HL-60 (cell line): ENCODE measurements at regions not wholly inside any gene's neighbourhood (a gene's known extent, or its start where the extent isn't known, plus 50 kb on each side); places are given as distances from the start of the nearest gene placed in this dataset.

Source experiments
- DNase-seq, 2 experiments: peaks; one replicate each; pipeline ENCODE4 v3.0.0-alpha.2; 2010 to 2020; ENCODE audit warnings: low read depth in 1 of 2, low spot score in 1 of 2
- H3K27ac ChIP-seq: fragments of 250-450 bp; sonication (Bioruptor Pico); replicated peaks from 2 replicates; pipeline ENCODE4 v1.5.1; 2020; ENCODE audit warnings: mild to moderate bottlenecking, moderate library complexity
- H3K27me3 ChIP-seq: fragments of 250-450 bp; sonication (Bioruptor Pico); 2 replicates; pipeline ENCODE4 v1.5.1; 2021; ENCODE audit warnings: mild to moderate bottlenecking, moderate library complexity; ENCODE audit not compliant: insufficient read depth, poor library complexity, severe bottlenecking
- H3K4me3 ChIP-seq: replicated peaks from 2 replicates; pipeline ENCODE4 v1.5.1; 2011; ENCODE audit warnings: mild to moderate bottlenecking, control low read depth, low read length; ENCODE audit not compliant: insufficient read depth
- CTCF ChIP-seq: IDR thresholded peaks from one replicate; pipeline ENCODE4 v1.5.1; 2011; ENCODE audit warnings: low read length, control low read depth, inconsistent platforms; ENCODE audit not compliant: insufficient read depth
- GABPA ChIP-seq: IDR thresholded peaks from 2 replicates; pipeline ENCODE4 v1.6.1; 2012; ENCODE audit warnings: low read depth
- POLR2AphosphoS5 ChIP-seq: IDR thresholded peaks from 2 replicates; pipeline ENCODE4 v1.6.1; 2012; ENCODE audit warnings: low read depth
- REST ChIP-seq: IDR thresholded peaks from 2 replicates; pipeline ENCODE4 v1.6.1; 2012; ENCODE audit warnings: low read depth; ENCODE audit not compliant: insufficient replicate concordance
- SPI1 ChIP-seq: IDR thresholded peaks from 2 replicates; pipeline ENCODE4 v1.6.1; 2012; ENCODE audit warnings: low read depth, mild to moderate bottlenecking, borderline replicate concordance

GRCh38 chr5:43973318-43973717 lies 370.3 kb downstream of the NNT start:
- Histone ChIP-seq H3K27ac (no peak overlapping the region), H3K27me3 (no peaks in the 10 kb centered on the region), H3K4me3 (no peak overlapping the region)
- TF ChIP-seq SPI1 = no peak
- TF ChIP-seq REST = no peak
- TF ChIP-seq CTCF = no peak
- TF ChIP-seq GABPA = no peak
- TF ChIP-seq POLR2AphosphoS5 = no peak
- DNase-seq = peak in 1 of 2 experiments; percentile 35

GRCh38 chr5:43967165-43967564 lies 364.2 kb downstream of the NNT start:
- no peak overlapping the region for H3K4me3 ChIP-seq
- H3K27ac ChIP-seq = no peak overlapping the region
- DNase-seq = no peak
- H3K27me3 ChIP-seq = no peaks in the 10 kb centered on the region
- TF ChIP-seq GABPA (no peak), POLR2AphosphoS5 (no peak)

- no peak for DNase-seq
- H3K27ac ChIP-seq = no peak overlapping the region
- TF ChIP-seq POLR2AphosphoS5 (no peak), SPI1 (no peak), CTCF (no peak), REST (no peak), GABPA (no peak)
- H3K4me3 ChIP-seq = no peak overlapping the region
- no peaks in the 10 kb centered on the region for H3K27me3 ChIP-seq
Measured at GRCh38 chr5:43959144-43959543, 356.2 kb downstream of the NNT start.

- H3K4me3 ChIP-seq = no peak overlapping the region
- TF ChIP-seq GABPA (no peak), CTCF (no peak), REST (no peak), POLR2AphosphoS5 (no peak), SPI1 (no peak)
- no peak overlapping the region for H3K27ac ChIP-seq
- DNase-seq = no peak
- no peaks in the 10 kb centered on the region for H3K27me3 ChIP-seq
Measured at GRCh38 chr5:43947935-43948334, 345.0 kb downstream of the NNT start.
